Keratinocyte (primary cell): ENCODE measurements at regions not wholly inside any gene's neighbourhood (a gene's known extent, or its start where the extent isn't known, plus 50 kb on each side); places are given as distances from the start of the nearest gene placed in this dataset.

Source experiments
- DNase-seq: peaks from one replicate; pipeline ENCODE4 v3.0.0-alpha.2; 2011; ENCODE audit warnings: low read depth, missing footprints, low spot score
- FAIRE-seq: peaks from 2 replicates; lab custom pipeline; 2011; peaks lifted over from hg19 to GRCh38; lab: Jason Lieb, UNC
- H2AFZ ChIP-seq: 2 replicates; pipeline ENCODE4 v1.6.0; 2012; ENCODE audit warnings: low read length, control low read depth, inconsistent platforms; ENCODE audit not compliant: control insufficient read depth
- H3K27ac ChIP-seq: 2 replicates; pipeline ENCODE4 v1.5.1; 2011; ENCODE audit warnings: low read length; ENCODE audit not compliant: control insufficient read depth, insufficient read depth
- H3K27me3 ChIP-seq: 3 replicates; pipeline ENCODE4 v1.6.0; 2011; ENCODE audit warnings: low read length; ENCODE audit not compliant: control insufficient read depth, insufficient read depth; ENCODE audit errors: extremely low read depth
- H3K36me3 ChIP-seq, 2 experiments: 2 replicates in 1 of 2; 3 replicates in 1 of 2; pipeline ENCODE4 v1.5.1; 2011; ENCODE audit warnings: low read length in 2 of 2, mild to moderate bottlenecking in 1 of 2; ENCODE audit not compliant: control insufficient read depth in 2 of 2, insufficient read depth in 2 of 2; ENCODE audit errors: extremely low read depth in 1 of 2
- H3K4me1 ChIP-seq: 3 replicates; pipeline ENCODE4 v1.5.1; 2011; ENCODE audit warnings: low read length; ENCODE audit not compliant: control insufficient read depth, insufficient read depth; ENCODE audit errors: extremely low read depth
- H3K4me2 ChIP-seq: 3 replicates; pipeline ENCODE4 v1.6.0; 2011; ENCODE audit warnings: low read depth, low read length; ENCODE audit not compliant: control insufficient read depth, insufficient read depth; ENCODE audit errors: extremely low read depth
- H3K4me3 ChIP-seq, 3 experiments: fragments of 200-600 bp in 1 of 3; sonication (generic) in 1 of 3; 2 replicates in 2 of 3; 3 replicates in 1 of 3; pipeline ENCODE4 v1.5.1; 2011 to 2016; ENCODE audit warnings: low read length in 3 of 3, mild to moderate bottlenecking in 3 of 3, control low read depth in 2 of 3, inconsistent platforms in 1 of 3, low read depth in 1 of 3, mixed read lengths in 1 of 3, mixed run types in 1 of 3, moderate library complexity in 1 of 3; ENCODE audit not compliant: control insufficient read depth in 2 of 3, insufficient read depth in 2 of 3; ENCODE audit errors: extremely low read depth in 1 of 3
- H3K79me2 ChIP-seq: 2 replicates; pipeline ENCODE4 v1.6.0; 2012; ENCODE audit warnings: low read length; ENCODE audit not compliant: control insufficient read depth, insufficient read depth
- H3K9ac ChIP-seq: 3 replicates; pipeline ENCODE4 v1.6.0; 2011; ENCODE audit warnings: low read length; ENCODE audit not compliant: control insufficient read depth, insufficient read depth; ENCODE audit errors: extremely low read depth
- H3K9me1 ChIP-seq: 3 replicates; pipeline ENCODE4 v1.6.0; 2011; ENCODE audit warnings: low read length; ENCODE audit not compliant: control insufficient read depth, insufficient read depth; ENCODE audit errors: extremely low read depth
- H3K9me3 ChIP-seq: 2 replicates; pipeline ENCODE4 v1.5.1; 2012; ENCODE audit warnings: low read depth, low read length; ENCODE audit not compliant: control insufficient read depth
- H4K20me1 ChIP-seq: 3 replicates; pipeline ENCODE4 v1.6.0; 2011; ENCODE audit warnings: low read length; ENCODE audit not compliant: control insufficient read depth, insufficient read depth; ENCODE audit errors: extremely low read depth
- CTCF ChIP-seq, 3 experiments: IDR thresholded peaks in 1 of 3; conservative IDR thresholded peaks in 1 of 3; optimal IDR thresholded peaks in 1 of 3; 2 replicates in 2 of 3; 3 replicates in 1 of 3; pipeline versions ENCODE3 to v1.5.1; 2011; ENCODE audit warnings: low read length in 3 of 3, mild to moderate bottlenecking in 3 of 3, moderate library complexity in 2 of 3, control low read depth in 1 of 3, inconsistent platforms in 1 of 3; ENCODE audit not compliant: insufficient read depth in 2 of 3; ENCODE audit errors: extremely low read depth in 1 of 3
- EZH2 ChIP-seq: IDR thresholded peaks from one replicate; pipeline ENCODE4 v1.6.1; 2012; ENCODE audit warnings: inconsistent platforms, mild to moderate bottlenecking, low read length, moderate library complexity
- dilution Hi-C: fragments of 300-500 bp; cut with MboI; formaldehyde crosslinking; loops from one replicate; pipeline ENCODE4 v1.7.0; 2020; ENCODE audit warnings: low sequenced_read_pairs; ENCODE audit not compliant: extremely low pct_ligation_motif_present

GRCh38 chr6:169158691-169159090 is 95.0 kb downstream of the THBS2 start:
- no peak for FAIRE-seq
- dilution Hi-C loops = no loop called here
- H2AFZ ChIP-seq = no peak overlapping the region

GRCh38 chr6:169158174-169158573 is 95.5 kb downstream of the THBS2 start:
- Histone ChIP-seq H2AFZ (no peak overlapping the region), H3K79me2 (no peaks in the 10 kb centered on the region), H3K4me3 (no peak overlapping the region), H4K20me1 (no peaks in the 10 kb centered on the region), H3K9me3 (no peaks in the 10 kb centered on the region), H3K9me1 (no peaks in the 10 kb centered on the region), H3K4me2 (no peak overlapping the region), H3K9ac (no peak overlapping the region), H3K36me3 (no peaks in the 10 kb centered on the region), H3K27ac (no peak overlapping the region), H3K27me3 (no peaks in the 10 kb centered on the region), H3K4me1 (peaks cover 10% of the 10 kb centered on the region)
- TF ChIP-seq CTCF (optimal IDR thresholded peaks at IDR 0.05 in 1 of 3, IDR thresholded peaks at IDR 0.05 in 1 of 3, conservative IDR thresholded peaks at IDR 0.05 in 1 of 3; ENCODE audit: extremely low read depth in 1 of 3, insufficient read depth in 2 of 3, low read length in 3 of 3) (no peak), EZH2 (no peak)
- DNase-seq = no peak
- dilution Hi-C loops = no loop called here
- FAIRE-seq = no peak

More at GRCh38 chr6:169158691-169159090, 95.0 kb downstream of the THBS2 start:
- Histone ChIP-seq H3K4me2 (no peak overlapping the region), H3K4me1 (peaks cover 11% of the 10 kb centered on the region), H3K9me1 (no peaks in the 10 kb centered on the region), H3K36me3 (no peaks in the 10 kb centered on the region), H3K27me3 (no peaks in the 10 kb centered on the region), H4K20me1 (no peaks in the 10 kb centered on the region), H3K9me3 (no peaks in the 10 kb centered on the region), H3K4me3 (no peak overlapping the region), H3K27ac (no peak overlapping the region), H3K9ac (no peak overlapping the region), H3K79me2 (no peaks in the 10 kb centered on the region)
- TF ChIP-seq CTCF (optimal IDR thresholded peaks at IDR 0.05 in 1 of 3, IDR thresholded peaks at IDR 0.05 in 1 of 3, conservative IDR thresholded peaks at IDR 0.05 in 1 of 3; ENCODE audit: extremely low read depth in 1 of 3, insufficient read depth in 2 of 3, low read length in 3 of 3) = no peak
- TF ChIP-seq EZH2 = no peak
- no peak for DNase-seq
